Activated CD4-positive, alpha-beta T cell treated with anti-CD3 and anti-CD28 coated beads, Interleukin-2, amount 10 ng/mL, durations not matched to agents 24 days and 14 days (primary cell): ENCODE measurements at regions not wholly inside any gene's neighbourhood (a gene's known extent, or its start where the extent isn't known, plus 50 kb on each side); places are given as distances from the start of the nearest gene placed in this dataset.

ENCODE experiments used
- DNase-seq: peaks from one replicate; pipeline ENCODE4 v3.0.0; 2022
- H3K27ac Mint-ChIP-seq: one replicate; pipeline ENCODE4 v1.8.0; 2022; ENCODE audit warnings: mild to moderate bottlenecking, mixed read lengths
- H3K27me3 Mint-ChIP-seq: one replicate; pipeline ENCODE4 v1.8.0; 2022; ENCODE audit warnings: mixed read lengths
- H3K36me3 Mint-ChIP-seq: one replicate; pipeline ENCODE4 v1.8.0; 2022; ENCODE audit warnings: low read depth, mild to moderate bottlenecking, mixed read lengths
- H3K4me1 Mint-ChIP-seq: one replicate; pipeline ENCODE4 v1.8.0; 2021; ENCODE audit warnings: mixed read lengths
- H3K4me3 Mint-ChIP-seq: one replicate; pipeline ENCODE4 v1.8.0; 2022; ENCODE audit warnings: mild to moderate bottlenecking, moderate library complexity, mixed read lengths
- H3K9me3 Mint-ChIP-seq: one replicate; pipeline ENCODE4 v1.8.0; 2021; ENCODE audit warnings: mixed read lengths
- intact Hi-C: fragments of 100-400 bp; cut with micrococcal nuclease; formaldehyde crosslinking; loops from one replicate; pipeline ENCODE4 v1.15.1; 2023

DNA sequence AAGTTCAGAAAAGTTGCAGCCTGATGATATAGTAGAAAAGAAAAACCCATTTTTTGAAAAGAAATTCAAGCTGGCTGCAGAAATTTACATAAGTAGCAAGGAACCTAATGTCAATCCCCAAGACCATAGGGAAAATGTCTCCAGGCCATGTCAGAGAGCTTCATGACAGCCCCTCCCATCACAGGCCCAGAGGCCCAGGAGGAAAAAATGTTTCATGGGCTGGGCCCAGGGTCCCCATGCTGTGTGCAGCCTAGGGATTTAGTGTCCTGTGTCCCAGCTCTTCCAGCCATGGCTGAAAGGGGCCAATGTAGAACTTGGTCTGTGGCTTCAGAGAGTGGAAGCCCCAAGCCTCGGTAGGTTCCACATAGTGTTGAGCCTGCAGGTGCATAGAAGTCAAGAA lies 220.3 kb downstream of the CSNK1G3 start:
- DNase-seq = no peak
- peaks cover 13% of the 10 kb centered on the region for H3K9me3 Mint-ChIP-seq
- H3K27ac Mint-ChIP-seq = no peak overlapping the region
- H3K36me3 Mint-ChIP-seq = no peaks in the 10 kb centered on the region
- no peaks in the 10 kb centered on the region for H3K4me1 Mint-ChIP-seq
- no peaks in the 10 kb centered on the region for H3K27me3 Mint-ChIP-seq
- intact Hi-C loops = no loop called here
- H3K4me3 Mint-ChIP-seq = no peak overlapping the region

DNA sequence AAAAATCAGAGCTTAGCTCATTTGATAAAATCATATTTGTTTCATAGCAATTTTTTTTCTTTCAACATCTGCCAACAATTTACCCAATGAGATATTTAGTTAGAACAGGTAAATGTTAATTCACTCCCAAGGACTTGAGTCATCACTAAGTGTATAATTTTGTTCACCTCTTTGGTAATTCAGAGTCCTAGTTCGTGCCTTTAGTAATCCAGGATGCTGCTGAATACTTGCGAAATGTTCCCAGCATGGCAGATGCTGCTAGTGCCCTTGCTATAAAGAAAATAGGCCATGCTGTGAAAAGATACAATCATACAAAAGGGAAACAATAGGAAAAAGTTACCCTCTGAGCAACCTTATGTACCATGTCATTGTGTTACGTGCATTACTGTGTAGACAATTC lies 210.5 kb downstream of the CSNK1G3 start:
- DNase-seq = no peak
- intact Hi-C loops = no loop called here
- H3K27me3 Mint-ChIP-seq = no peaks in the 10 kb centered on the region
- no peaks in the 10 kb centered on the region for H3K4me1 Mint-ChIP-seq
- H3K27ac Mint-ChIP-seq = no peak overlapping the region
- no peaks in the 10 kb centered on the region for H3K36me3 Mint-ChIP-seq
- H3K9me3 Mint-ChIP-seq = no peaks in the 10 kb centered on the region
- no peak overlapping the region for H3K4me3 Mint-ChIP-seq

DNA sequence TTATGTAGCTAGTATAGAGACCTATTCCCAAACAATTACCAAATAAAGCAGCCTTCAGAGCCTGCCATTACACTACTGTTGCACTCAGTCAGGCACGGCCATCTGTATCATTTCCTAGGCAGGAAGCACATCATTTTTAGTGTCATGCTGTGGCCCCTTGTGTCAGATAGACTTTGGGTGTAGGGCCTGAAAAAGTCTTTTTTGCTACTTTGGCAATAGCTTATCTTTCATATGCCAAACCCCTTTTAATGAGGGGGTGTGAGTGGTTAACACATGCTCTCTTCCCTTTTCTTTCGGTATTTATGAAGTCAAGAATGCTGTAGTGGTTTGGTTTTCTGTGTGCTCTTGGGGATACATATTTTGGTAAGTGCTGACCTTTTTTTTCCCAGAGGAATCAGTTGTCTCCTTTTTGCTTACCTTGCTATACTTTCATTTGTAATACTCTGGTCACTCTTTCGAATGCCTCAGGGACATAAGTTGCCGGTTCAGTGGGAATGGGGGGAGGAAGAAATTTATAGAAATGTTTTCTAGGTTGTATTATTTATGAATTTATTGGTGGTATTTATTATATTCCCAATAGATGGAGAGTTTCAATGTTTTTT lies 209.8 kb downstream of the CSNK1G3 start:
- intact Hi-C loops = no loop called here
- DNase-seq = no peak
- no peak overlapping the region for H3K27ac Mint-ChIP-seq
- no peaks in the 10 kb centered on the region for H3K9me3 Mint-ChIP-seq
- H3K4me1 Mint-ChIP-seq = no peaks in the 10 kb centered on the region
- no peaks in the 10 kb centered on the region for H3K36me3 Mint-ChIP-seq
- H3K27me3 Mint-ChIP-seq = no peaks in the 10 kb centered on the region
- no peak overlapping the region for H3K4me3 Mint-ChIP-seq

DNA sequence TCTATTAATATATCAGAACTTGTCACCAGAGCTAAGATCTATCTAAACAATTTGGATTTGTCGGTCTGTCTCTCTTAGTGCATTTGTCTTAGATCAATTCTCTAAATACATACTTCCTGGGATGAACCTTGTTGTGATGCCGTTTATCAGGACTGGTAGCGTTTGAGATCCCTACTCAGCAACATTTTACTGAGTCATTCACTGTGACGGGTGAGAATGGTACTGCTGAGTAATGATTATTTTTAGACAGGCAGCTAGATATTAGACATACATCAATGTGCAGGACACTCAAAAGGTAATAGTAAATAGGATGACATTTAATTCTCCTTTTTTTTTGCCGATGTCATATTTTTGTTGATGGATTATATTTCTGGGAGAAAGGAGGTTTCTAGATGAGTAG lies 209.0 kb downstream of the CSNK1G3 start:
- Mint-ChIP-seq H3K9me3 (no peaks in the 10 kb centered on the region), H3K27me3 (no peaks in the 10 kb centered on the region), H3K4me1 (no peaks in the 10 kb centered on the region), H3K36me3 (no peaks in the 10 kb centered on the region), H3K4me3 (no peak overlapping the region), H3K27ac (no peak overlapping the region)
- intact Hi-C loops = no loop called here
- DNase-seq = no peak

DNA sequence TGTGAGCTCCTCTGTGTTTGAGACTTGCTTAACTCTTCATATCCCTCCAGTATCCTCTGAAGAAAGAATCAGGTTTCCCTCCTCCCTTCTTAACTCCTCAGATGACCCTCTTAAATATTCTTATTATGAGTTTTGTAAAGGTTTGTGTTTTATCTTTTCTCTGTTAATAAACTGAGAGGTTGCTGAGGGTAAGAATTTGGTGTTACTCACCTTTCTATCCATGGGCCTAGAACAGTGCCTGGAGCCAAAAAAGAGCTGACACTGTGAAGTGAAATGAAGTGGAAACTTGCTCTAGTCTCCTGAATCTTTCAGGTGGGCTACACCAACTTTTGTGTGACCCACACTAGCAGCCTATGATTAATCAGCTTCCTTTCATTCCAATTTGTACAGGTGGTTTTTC lies 208.4 kb downstream of the CSNK1G3 start:
- H3K4me3 Mint-ChIP-seq = no peak overlapping the region
- no peak overlapping the region for H3K27ac Mint-ChIP-seq
- no peaks in the 10 kb centered on the region for H3K27me3 Mint-ChIP-seq
- intact Hi-C loops = no loop called here
- no peaks in the 10 kb centered on the region for H3K4me1 Mint-ChIP-seq
- no peaks in the 10 kb centered on the region for H3K36me3 Mint-ChIP-seq
- H3K9me3 Mint-ChIP-seq = no peaks in the 10 kb centered on the region
- DNase-seq = no peak

DNA sequence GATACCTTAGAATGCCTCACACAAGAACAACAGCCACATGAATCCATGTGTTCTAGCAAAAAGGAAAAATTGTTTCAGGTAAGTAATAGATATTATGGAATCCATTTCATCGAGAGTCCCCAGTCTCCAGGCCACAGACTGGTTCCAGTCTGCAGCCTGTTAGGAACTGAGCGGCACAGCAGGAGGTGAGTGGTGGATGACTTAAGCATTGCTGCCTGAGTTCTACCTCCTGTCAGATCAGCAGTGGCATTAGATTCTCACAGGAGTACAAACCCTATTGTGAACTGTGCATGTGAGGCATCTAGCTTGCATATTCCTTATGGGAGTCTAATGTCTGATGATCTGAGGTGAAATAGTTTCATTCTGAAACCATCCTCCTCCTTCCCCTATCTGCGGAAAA lies 207.0 kb downstream of the CSNK1G3 start:
- no peak for DNase-seq
- Mint-ChIP-seq H3K27ac (no peak overlapping the region), H3K4me3 (no peak overlapping the region), H3K27me3 (no peaks in the 10 kb centered on the region), H3K4me1 (no peaks in the 10 kb centered on the region), H3K9me3 (no peaks in the 10 kb centered on the region), H3K36me3 (no peaks in the 10 kb centered on the region)
- intact Hi-C loops = no loop called here

DNA sequence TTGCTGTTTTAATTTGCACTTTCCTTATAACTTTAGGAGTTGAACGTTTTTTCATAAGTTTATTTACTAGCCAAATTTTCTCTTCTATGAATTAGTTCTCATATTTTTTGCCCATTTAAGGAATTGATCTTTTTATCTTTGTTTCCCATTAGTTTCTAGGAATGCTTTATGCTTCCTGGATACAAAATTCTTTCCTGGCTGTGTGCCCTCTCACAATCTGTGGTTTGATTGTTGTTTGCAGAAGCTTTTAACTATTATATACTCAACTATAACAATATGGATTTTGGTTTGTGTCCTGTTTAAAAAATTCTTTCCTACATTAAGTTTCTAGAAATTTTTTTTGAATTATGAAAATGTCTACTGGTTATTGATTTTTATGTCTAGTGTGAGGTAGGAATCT lies 206.3 kb downstream of the CSNK1G3 start:
- Mint-ChIP-seq H3K4me1 (no peaks in the 10 kb centered on the region), H3K4me3 (no peak overlapping the region), H3K27me3 (no peaks in the 10 kb centered on the region), H3K9me3 (no peaks in the 10 kb centered on the region), H3K27ac (no peak overlapping the region), H3K36me3 (no peaks in the 10 kb centered on the region)
- intact Hi-C loops = no loop called here
- no peak for DNase-seq

DNA sequence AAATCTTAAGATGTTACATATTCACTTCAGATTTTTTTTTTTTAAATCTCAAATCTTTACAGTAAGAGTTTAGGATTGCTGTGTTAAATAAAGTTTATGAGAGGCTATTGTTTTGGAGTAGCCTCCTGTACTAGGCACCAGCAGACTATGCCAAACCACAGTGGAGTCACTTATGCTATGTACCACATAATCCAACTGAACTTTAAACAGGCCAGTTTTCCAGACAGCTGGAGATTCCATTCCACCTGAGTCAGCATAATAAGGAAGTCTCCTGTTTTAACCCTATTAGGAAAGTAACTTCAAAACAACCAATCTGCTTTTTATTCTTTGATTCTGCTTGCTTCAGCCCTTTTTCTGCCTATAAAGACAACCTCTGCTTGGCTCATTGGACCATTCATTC lies 205.2 kb downstream of the CSNK1G3 start:
- Mint-ChIP-seq H3K27me3 (no peaks in the 10 kb centered on the region), H3K9me3 (no peaks in the 10 kb centered on the region), H3K36me3 (no peaks in the 10 kb centered on the region), H3K4me3 (no peak overlapping the region), H3K27ac (no peak overlapping the region), H3K4me1 (no peaks in the 10 kb centered on the region)
- intact Hi-C loops = no loop called here
- no peak for DNase-seq

DNA sequence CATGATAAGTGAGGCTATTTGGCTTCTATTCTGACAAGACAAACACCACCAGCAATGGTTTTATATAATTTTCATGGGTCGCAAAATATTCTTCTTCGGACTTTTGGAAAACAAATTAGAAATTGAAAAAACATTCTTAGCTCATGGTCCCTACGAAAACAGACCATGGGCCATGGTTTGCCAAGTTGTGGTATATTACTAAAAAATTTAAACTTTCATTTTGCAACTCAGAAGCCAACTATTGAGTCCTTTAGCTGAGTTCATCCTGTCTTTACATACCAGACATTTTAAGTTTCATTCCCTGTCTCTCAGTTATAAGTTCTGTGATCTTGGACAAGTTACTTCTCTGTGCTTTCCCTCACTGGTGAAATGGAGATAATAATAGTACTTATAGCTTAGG lies 198.1 kb downstream of the CSNK1G3 start:
- Mint-ChIP-seq H3K4me3 (no peak overlapping the region), H3K36me3 (no peaks in the 10 kb centered on the region), H3K27me3 (no peaks in the 10 kb centered on the region), H3K9me3 (no peaks in the 10 kb centered on the region), H3K4me1 (no peaks in the 10 kb centered on the region), H3K27ac (no peak overlapping the region)
- intact Hi-C loops = no loop called here
- DNase-seq = no peak

DNA sequence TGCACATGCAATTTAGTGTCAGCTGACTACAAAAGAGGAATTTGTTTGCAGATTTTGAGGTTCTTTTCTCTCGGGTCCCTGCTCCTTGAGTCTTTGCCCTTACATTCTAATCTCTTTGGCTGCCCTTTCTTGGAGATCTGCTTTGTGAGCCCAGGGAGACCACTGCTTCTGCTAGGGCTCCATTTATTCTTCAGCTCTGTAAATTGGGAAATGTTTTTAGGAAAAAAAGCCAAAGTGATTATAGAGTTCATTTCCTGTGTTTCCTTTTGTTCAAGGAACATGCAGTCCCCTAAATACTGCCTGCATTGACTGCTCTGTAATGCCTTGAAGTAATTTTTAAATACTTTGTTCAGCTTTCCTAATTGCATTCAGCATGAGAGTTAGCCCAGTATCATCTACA lies 197.4 kb downstream of the CSNK1G3 start:
- intact Hi-C loops = no loop called here
- Mint-ChIP-seq H3K4me1 (no peaks in the 10 kb centered on the region), H3K36me3 (no peaks in the 10 kb centered on the region), H3K4me3 (no peak overlapping the region), H3K27me3 (no peaks in the 10 kb centered on the region), H3K27ac (no peak overlapping the region), H3K9me3 (no peaks in the 10 kb centered on the region)
- no peak for DNase-seq

DNA sequence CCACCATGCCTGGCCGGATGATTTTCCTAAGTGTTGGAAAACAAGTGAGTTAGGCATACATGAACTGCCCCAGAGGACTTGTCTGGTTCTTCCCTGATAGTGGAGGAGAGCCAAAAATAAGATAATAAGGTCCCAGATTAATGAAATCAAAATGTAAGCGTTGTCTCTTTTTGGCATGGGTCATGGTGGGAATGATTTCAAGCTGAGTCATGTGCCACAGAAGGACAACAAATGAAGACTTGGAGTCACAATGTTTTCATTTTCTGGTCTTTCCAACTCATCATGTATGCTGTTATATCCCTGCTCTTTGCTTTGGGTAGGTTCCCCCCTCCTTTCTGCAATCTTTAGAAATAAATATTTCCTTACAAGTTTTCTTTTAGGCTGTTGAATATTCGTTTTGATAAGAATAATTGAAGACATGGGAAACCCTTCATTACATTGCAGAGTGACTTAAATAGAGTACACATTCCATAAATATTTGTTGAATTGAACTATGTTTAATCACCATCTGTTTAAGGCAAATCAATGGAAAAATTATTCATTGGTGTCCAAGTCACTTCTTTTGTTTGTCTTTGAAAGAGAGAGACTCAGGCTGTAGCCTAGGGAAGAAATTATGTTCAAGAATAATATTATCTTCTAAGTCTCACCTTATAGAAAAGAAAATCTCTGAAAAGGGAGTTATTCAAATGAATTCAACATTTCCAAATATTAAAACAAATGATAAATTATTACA lies 196.3 kb downstream of the CSNK1G3 start:
- Mint-ChIP-seq H3K27ac (no peak overlapping the region), H3K27me3 (no peaks in the 10 kb centered on the region), H3K36me3 (no peaks in the 10 kb centered on the region), H3K4me3 (no peak overlapping the region), H3K9me3 (no peaks in the 10 kb centered on the region), H3K4me1 (no peaks in the 10 kb centered on the region)
- no peak for DNase-seq
- intact Hi-C loops = no loop called here

DNA sequence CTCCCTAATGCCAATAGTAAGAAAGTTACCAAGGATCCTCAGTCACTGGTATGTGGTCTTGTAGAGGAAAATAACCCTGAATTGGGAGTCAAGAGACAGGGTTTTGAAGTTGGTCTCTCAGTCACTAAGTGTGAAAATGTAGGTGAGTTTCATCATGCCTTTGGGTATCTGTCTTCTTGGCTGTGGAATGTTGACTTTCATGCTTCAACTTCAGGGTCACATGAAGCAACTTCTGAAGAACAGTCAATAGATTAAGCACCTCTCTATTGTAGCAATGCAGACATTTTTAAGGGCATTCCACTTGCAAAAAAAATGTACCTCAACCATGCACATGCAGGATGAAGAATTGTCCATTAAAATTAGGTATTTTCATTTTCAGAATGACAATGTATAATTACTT lies 194.6 kb downstream of the CSNK1G3 start:
- no peak for DNase-seq
- H3K9me3 Mint-ChIP-seq = no peaks in the 10 kb centered on the region
- intact Hi-C loops = no loop called here
- no peak overlapping the region for H3K4me3 Mint-ChIP-seq
- no peaks in the 10 kb centered on the region for H3K27me3 Mint-ChIP-seq
- no peaks in the 10 kb centered on the region for H3K4me1 Mint-ChIP-seq
- no peaks in the 10 kb centered on the region for H3K36me3 Mint-ChIP-seq
- no peak overlapping the region for H3K27ac Mint-ChIP-seq

DNA sequence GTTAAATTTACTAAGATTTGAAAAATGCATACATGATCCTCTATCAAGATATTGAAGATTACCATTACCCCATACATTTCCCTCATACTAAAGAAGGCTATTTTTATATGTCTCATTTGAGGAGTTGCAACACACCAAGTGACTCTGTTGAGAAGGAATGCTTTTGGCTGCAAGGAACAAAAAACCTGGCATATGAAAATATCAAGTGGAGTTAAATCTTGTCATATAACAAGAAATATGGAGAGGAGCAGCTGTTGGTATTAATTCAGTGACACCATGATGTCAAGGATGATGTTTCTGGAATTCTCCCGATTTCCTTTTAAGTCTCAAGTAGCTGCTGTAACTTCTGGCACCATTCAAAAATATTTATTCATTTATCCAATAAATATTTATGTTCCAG lies 193.8 kb downstream of the CSNK1G3 start:
- intact Hi-C loops = no loop called here
- no peaks in the 10 kb centered on the region for H3K4me1 Mint-ChIP-seq
- no peak overlapping the region for H3K4me3 Mint-ChIP-seq
- H3K27me3 Mint-ChIP-seq = no peaks in the 10 kb centered on the region
- no peaks in the 10 kb centered on the region for H3K9me3 Mint-ChIP-seq
- H3K36me3 Mint-ChIP-seq = no peaks in the 10 kb centered on the region
- no peak overlapping the region for H3K27ac Mint-ChIP-seq
- DNase-seq = no peak

DNA sequence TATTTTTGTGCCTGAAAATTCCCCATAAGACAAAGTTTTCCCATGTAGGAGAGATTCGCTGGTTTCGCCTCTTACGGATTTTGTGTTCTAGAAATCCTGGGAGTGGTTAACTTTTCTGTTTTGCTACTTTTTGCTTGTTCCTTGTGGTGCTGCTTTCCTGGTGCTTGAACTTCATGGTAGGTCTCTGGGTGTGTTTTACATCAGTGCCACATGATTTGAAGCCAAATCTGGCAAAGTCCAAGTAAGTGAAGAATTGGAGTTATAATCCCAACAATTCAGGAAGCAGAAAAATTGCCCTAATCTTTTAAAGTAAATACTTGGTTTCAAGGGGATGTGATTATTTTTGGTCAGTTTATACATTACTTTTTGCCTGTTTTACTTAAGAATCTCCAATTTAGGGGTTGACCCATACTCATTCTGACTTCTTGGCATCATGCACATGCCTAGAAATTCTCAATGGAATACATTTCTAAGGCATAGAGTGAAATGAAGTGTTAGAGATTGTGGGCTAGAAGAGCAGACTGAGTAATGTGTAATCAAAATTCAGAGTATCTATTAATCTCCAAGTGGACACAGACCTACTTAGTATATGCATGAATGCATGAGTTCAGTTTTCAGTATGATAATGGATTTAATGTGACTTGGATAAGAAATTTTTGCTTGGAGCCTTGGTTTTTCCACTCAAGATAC lies 189.7 kb downstream of the CSNK1G3 start:
- no peaks in the 10 kb centered on the region for H3K27me3 Mint-ChIP-seq
- H3K27ac Mint-ChIP-seq = no peak overlapping the region
- no peaks in the 10 kb centered on the region for H3K9me3 Mint-ChIP-seq
- DNase-seq = no peak
- intact Hi-C loops = no loop called here
- no peaks in the 10 kb centered on the region for H3K36me3 Mint-ChIP-seq
- H3K4me3 Mint-ChIP-seq = no peak overlapping the region
- H3K4me1 Mint-ChIP-seq = no peaks in the 10 kb centered on the region
